GM12875 (cell line): ENCODE measurements at regions not wholly inside any gene's neighbourhood (a gene's known extent, or its start where the extent isn't known, plus 50 kb on each side); places are given as distances from the start of the nearest gene placed in this dataset.

Source experiments
- H3K4me3 ChIP-seq: one replicate; pipeline ENCODE4 v1.5.1; 2011; ENCODE audit warnings: low read depth, low read length, control low read depth
- TF ChIP-seq, protein P1 (sequence below): IDR thresholded peaks from 2 replicates; pipeline ENCODE4 v1.5.1; 2011; ENCODE audit warnings: low read depth, mild to moderate bottlenecking, control low read depth, inconsistent platforms, low read length, moderate library complexity, borderline replicate concordance; ENCODE audit not compliant: insufficient read depth

DNA sequence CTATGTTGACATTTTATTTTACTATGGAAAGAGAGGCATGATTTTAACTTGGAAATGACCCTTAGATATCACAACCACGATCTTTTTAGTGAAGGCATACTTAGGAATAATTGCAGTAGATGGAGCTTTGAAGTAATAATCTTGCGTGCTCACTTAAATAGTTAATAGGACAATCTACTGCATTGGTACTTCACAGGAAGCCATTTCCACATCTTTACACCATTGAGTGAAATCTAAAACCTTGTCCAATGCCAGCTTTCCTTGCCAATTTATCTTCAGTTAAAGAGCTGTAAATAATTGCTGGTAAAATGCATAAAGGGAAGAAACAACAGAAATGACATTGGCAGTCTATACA is 586.3 kb downstream of the ADGRL2 start:
- TF ChIP-seq, protein P1, sequence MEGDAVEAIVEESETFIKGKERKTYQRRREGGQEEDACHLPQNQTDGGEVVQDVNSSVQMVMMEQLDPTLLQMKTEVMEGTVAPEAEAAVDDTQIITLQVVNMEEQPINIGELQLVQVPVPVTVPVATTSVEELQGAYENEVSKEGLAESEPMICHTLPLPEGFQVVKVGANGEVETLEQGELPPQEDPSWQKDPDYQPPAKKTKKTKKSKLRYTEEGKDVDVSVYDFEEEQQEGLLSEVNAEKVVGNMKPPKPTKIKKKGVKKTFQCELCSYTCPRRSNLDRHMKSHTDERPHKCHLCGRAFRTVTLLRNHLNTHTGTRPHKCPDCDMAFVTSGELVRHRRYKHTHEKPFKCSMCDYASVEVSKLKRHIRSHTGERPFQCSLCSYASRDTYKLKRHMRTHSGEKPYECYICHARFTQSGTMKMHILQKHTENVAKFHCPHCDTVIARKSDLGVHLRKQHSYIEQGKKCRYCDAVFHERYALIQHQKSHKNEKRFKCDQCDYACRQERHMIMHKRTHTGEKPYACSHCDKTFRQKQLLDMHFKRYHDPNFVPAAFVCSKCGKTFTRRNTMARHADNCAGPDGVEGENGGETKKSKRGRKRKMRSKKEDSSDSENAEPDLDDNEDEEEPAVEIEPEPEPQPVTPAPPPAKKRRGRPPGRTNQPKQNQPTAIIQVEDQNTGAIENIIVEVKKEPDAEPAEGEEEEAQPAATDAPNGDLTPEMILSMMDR = no peak
- no peak overlapping the region for H3K4me3 ChIP-seq

DNA sequence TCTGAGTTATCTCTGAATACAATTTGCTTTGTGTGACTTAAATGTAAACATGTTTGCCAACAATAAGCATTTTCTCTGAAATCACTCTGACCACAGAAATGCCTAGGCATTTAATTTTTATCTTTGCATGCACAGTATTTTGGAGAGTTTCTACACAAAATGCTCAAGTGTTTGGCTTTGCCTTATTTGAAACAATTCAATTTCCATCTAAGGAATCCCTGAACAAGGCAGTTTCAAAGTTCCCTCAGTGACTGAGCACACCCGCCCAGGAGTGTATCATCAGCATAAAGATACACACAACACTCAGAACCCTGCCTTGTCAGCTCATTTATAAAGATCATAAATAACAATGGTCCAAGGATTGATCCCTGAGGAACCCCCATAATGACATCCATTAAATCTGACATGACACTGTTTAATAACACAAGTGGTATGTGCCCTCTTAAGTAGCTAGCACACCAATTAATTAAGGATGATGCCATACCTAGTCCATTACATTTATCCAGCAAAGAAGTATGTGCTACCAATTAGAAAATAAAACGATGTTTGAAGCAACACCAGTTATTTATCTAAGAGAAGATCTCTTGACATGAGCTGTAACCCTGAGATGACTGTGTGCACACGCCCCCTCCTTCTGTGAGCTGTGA is 585.8 kb downstream of the ADGRL2 start:
- TF ChIP-seq, protein P1 = no peak
- H3K4me3 ChIP-seq = no peak overlapping the region

DNA sequence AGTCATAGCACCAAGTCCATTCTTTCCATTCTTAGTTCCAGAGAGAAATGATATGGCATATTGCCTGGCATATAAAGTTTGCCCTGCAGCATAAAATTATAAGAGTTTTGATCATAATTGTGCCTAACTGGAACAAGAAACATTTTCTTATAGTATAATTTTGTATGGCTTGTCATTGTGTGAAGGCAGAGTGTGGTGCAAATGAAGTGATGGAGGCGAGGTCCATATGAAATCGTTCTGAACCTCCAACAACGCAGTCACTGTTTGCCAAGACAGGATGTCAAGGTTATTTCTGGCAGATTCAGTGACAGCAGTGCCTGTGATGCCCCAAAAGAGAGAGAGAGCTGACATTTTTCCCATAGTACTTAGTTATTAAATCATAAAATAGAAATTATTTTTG is 584.0 kb downstream of the ADGRL2 start:
- TF ChIP-seq, protein P1 = no peak
- no peak overlapping the region for H3K4me3 ChIP-seq

DNA sequence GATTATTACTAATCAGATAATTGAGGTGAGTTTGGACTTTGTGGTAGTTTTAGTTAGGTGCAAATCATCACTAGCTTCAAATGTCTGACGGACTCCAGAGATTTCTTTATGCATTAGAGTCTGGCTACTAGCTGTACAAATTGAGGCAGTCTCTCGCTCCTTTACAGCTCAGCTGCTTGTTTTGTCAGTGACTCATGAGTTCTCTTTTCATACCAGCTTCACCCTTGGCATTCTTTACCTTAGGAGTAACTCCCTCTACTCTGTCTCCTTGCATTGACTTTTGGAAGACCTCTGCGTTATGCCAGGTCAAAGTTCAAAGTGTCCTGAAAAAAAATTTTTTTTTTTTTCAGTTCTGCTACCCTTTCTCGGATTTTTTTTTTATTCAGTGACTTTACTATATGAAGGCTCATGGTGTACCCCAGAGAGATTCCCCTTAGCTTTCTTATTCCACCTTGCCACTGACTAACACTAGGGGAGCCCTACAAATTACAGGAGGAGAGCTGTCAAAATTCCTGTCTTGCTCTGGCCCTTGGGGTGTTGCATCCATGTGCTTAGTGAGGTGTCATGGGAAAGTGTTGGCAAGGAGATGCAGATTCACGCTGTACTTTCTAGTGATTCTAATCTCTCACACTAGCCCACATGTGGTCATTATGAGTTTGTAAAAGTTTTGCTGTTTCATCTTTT is 576.6 kb downstream of the ADGRL2 start:
- no peak overlapping the region for H3K4me3 ChIP-seq
- TF ChIP-seq, protein P1 = no peak

DNA sequence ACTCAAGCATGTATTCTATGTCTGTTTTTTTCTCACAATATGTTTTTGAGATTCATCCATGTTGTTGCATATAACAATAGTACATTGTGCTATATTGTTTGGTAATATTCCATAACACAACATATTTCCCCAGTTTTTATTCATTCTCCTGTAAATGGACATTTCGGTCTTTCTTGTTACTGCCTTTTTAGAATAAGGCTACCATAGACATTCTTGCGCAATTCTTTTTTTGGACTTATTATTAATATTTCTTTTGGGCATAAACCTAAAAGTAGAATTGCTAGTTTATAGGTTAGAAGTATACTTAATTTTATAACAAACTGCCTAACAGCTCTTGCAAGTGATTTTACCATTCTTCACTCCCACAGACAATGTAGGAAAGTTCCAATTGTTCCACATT is 573.0 kb downstream of the ADGRL2 start:
- TF ChIP-seq, protein P1 = no peak
- H3K4me3 ChIP-seq = no peak overlapping the region

DNA sequence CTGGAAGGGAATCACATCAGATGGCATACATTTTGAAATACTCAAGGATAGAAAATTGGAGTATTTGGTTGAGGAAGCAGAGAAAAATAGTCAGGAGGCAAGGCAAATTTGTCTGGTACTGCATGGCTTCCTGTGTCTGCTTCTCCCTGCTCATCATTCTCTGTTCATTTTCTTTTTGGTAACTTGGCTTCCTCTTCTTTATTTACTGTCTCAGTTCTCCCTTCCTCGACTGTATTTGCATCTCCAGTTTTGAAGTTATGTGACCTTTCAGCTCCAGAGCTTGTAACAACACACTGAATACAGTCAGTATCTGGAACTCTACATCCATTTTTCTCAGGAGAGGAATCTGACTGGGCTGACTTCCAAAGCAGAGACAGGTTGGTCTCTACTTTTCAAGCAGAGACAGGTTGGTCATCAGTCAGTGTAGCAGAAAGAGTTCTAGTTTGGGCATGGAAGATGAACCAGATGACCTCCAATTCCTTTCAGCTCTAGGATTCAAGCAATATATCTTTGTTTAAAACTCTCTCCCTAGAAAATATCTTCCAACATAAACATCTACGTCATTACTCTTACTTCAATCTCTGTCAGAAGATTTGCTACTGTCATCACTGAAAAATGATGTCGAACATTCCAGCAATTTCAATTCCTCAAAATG is 571.2 kb downstream of the ADGRL2 start:
- H3K4me3 ChIP-seq = no peak overlapping the region
- TF ChIP-seq, protein P1 = no peak

DNA sequence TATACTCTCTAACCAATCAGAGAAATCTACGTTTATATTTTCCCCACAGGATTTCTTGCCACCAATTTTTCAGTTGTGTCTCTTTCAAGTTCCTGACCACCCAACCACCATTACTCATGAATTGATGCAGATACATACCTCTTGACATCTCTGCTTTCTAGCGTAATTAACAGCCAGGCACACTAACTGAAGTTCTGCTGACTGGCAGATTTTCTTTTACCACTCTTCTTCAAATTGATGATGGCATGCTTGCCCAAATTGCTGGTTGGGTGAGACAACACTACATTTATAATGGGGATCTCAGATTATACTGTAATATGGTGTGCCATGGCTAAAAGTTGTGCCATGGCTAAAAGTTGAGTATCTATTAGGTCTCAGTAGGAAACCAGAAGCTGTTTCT is 566.7 kb downstream of the ADGRL2 start:
- TF ChIP-seq, protein P1 = no peak
- no peak overlapping the region for H3K4me3 ChIP-seq
